GM12891 (cell line): ENCODE measurements at regions not wholly inside any gene's neighbourhood (a gene's known extent, or its start where the extent isn't known, plus 50 kb on each side); places are given as distances from the start of the nearest gene placed in this dataset.

Experiments
- POLR2A ChIP-seq: IDR thresholded peaks from 2 replicates; pipeline ENCODE4 v1.6.1; 2011; ENCODE audit warnings: low read depth, low read length, control low read depth
- POLR2AphosphoS5 ChIP-seq: IDR thresholded peaks from 2 replicates; pipeline ENCODE4 v1.6.1; 2011; ENCODE audit warnings: low read depth, low read length, control low read depth
- POU2F2 ChIP-seq: IDR thresholded peaks from 2 replicates; pipeline ENCODE4 v1.6.1; 2011; ENCODE audit warnings: low read depth, mild to moderate bottlenecking, control low read depth, low read length, moderate library complexity
- TAF1 ChIP-seq: IDR thresholded peaks from 2 replicates; pipeline ENCODE4 v1.6.1; 2011; ENCODE audit warnings: low read depth, low read length, control low read depth

GRCh38 chr11:79783833-79784232 is 343.0 kb upstream of the TENM4 start:
- TF ChIP-seq POLR2A (no peak), TAF1 (no peak), POLR2AphosphoS5 (no peak), POU2F2 (no peak)
